GM12892 (cell line): ENCODE measurements at regions not wholly inside any gene's neighbourhood (a gene's known extent, or its start where the extent isn't known, plus 50 kb on each side); places are given as distances from the start of the nearest gene placed in this dataset.

Experiments used
- POLR2A ChIP-seq: IDR thresholded peaks from 2 replicates; pipeline ENCODE4 v1.6.1; 2011; ENCODE audit warnings: low read depth, low read length, control low read depth
- POLR2AphosphoS5 ChIP-seq: IDR thresholded peaks from 2 replicates; pipeline ENCODE4 v1.6.1; 2011; ENCODE audit warnings: low read depth, low read length, control low read depth
- TAF1 ChIP-seq: IDR thresholded peaks from 2 replicates; pipeline ENCODE4 v1.6.1; 2011; ENCODE audit warnings: low read depth, mild to moderate bottlenecking, control low read depth, low read length, borderline replicate concordance

GRCh38 chr16:16937576-16937975 is 533.2 kb downstream of the XYLT1 start:
- TF ChIP-seq POLR2AphosphoS5 (no peak), POLR2A (no peak), TAF1 (no peak)
